ENCODE measurements at regions not wholly inside any gene's neighbourhood (a gene's known extent, or its start where the extent isn't known, plus 50 kb on each side); places are given as distances from the start of the nearest gene placed in this dataset.

GRCh38 chr17:73788111-73788510 lies 143.9 kb upstream of the SDK2 start:
- TF ChIP-seq ELF4 (IDR thresholded peaks at IDR 0.05): no peak
- TF ChIP-seq ZNF384 (IDR thresholded peaks at IDR 0.05): no peak
- no peak for TF ChIP-seq HDGF (IDR thresholded peaks at IDR 0.05; ENCODE audit: borderline replicate concordance)
- TF ChIP-seq SP1 (IDR thresholded peaks at IDR 0.05): no peak
- TF ChIP-seq NFRKB (IDR thresholded peaks at IDR 0.05): no peak
- TF ChIP-seq TARDBP (IDR thresholded peaks at IDR 0.05): no peak
- TF ChIP-seq FOXK2 (IDR thresholded peaks at IDR 0.05): no peak
- TF ChIP-seq FOXM1 (IDR thresholded peaks at IDR 0.05; ENCODE audit: borderline replicate concordance): no peak
- no peak for TF ChIP-seq SUZ12 (IDR thresholded peaks at IDR 0.05)
- no peak for TF ChIP-seq LEF1 (IDR thresholded peaks at IDR 0.05; ENCODE audit: borderline replicate concordance)

All from HEK293T (cell line).